Stimulated activated CD8-positive, alpha-beta memory T cell treated with anti-CD3 and anti-CD28 coated beads, Interleukin-4, amount 100 ng/mL, for 48 hours (primary cell): ENCODE measurements at regions not wholly inside any gene's neighbourhood (a gene's known extent, or its start where the extent isn't known, plus 50 kb on each side); places are given as distances from the start of the nearest gene placed in this dataset.

Experiments
- DNase-seq: peaks from one replicate; pipeline ENCODE4 v3.0.0-alpha.2; 2020

- no peak for DNase-seq
Observed at GRCh38 chr6:91487696-91488392, 901.0 kb upstream of the MAP3K7 start.

- no peak for DNase-seq
Observed at GRCh38 chr6:91486200-91486599, 899.3 kb upstream of the MAP3K7 start.

- no peak for DNase-seq
Observed at GRCh38 chr6:91485047-91485446, 898.2 kb upstream of the MAP3K7 start.

- no peak for DNase-seq
Observed at GRCh38 chr6:91483415-91484105, 896.7 kb upstream of the MAP3K7 start.

GRCh38 chr6:91482498-91482897 is 895.6 kb upstream of the MAP3K7 start:
- no peak for DNase-seq

- no peak for DNase-seq
Observed at GRCh38 chr6:91480402-91480801, 893.5 kb upstream of the MAP3K7 start.

GRCh38 chr6:91477688-91478087 is 890.8 kb upstream of the MAP3K7 start:
- no peak for DNase-seq

GRCh38 chr6:91476000-91476399 is 889.1 kb upstream of the MAP3K7 start:
- DNase-seq = no peak

- DNase-seq = no peak
Observed at GRCh38 chr6:91465393-91465792, 878.5 kb upstream of the MAP3K7 start.

- no peak for DNase-seq
Observed at GRCh38 chr6:91464718-91465117, 877.8 kb upstream of the MAP3K7 start.

- DNase-seq = no peak
Observed at GRCh38 chr6:91464201-91464600, 877.3 kb upstream of the MAP3K7 start.

- no peak for DNase-seq
Observed at GRCh38 chr6:91462241-91462640, 875.4 kb upstream of the MAP3K7 start.

- DNase-seq = no peak
Observed at GRCh38 chr6:91453224-91453878, 866.5 kb upstream of the MAP3K7 start.

GRCh38 chr6:91449539-91449938 is 862.7 kb upstream of the MAP3K7 start:
- DNase-seq = no peak

- no peak for DNase-seq
Observed at GRCh38 chr6:91447530-91448254, 860.8 kb upstream of the MAP3K7 start.

- no peak for DNase-seq
Observed at GRCh38 chr6:91447081-91447480, 860.2 kb upstream of the MAP3K7 start.

GRCh38 chr6:91443405-91443804 is 856.5 kb upstream of the MAP3K7 start:
- DNase-seq = no peak

- DNase-seq = no peak
Observed at GRCh38 chr6:91442342-91442741, 855.5 kb upstream of the MAP3K7 start.

- no peak for DNase-seq
Observed at GRCh38 chr6:91438570-91438969, 851.7 kb upstream of the MAP3K7 start.

- DNase-seq = no peak
Observed at GRCh38 chr6:91437315-91437729, 850.5 kb upstream of the MAP3K7 start.

GRCh38 chr6:91436448-91436847 is 849.6 kb upstream of the MAP3K7 start:
- no peak for DNase-seq

GRCh38 chr6:91435630-91436029 is 848.8 kb upstream of the MAP3K7 start:
- DNase-seq = no peak

- no peak for DNase-seq
Observed at GRCh38 chr6:91434576-91434975, 847.7 kb upstream of the MAP3K7 start.
